ENCODE measurements at regions not wholly inside any gene's neighbourhood (a gene's known extent, or its start where the extent isn't known, plus 50 kb on each side); places are given as distances from the start of the nearest gene placed in this dataset.

DNA sequence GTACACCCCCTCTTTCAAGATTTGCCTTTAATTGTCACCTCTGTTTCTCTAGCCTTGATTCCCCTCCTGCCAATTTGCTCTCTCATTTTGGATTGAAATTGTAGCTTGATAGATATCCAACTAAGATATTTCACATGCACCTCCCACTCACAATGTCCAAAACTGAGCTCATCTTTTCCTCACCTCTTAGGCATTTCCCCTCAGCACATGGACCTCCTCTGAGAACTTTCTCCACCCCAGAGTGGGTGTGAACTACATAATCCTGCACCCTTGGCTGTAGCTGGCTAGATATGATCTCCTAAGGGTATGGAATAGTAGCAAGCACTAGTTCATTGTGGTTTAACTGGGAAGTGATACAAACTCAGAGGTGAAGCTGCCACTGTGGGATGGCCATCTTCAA, 91.5 kb upstream of the SESN3 start:
- no peak overlapping the region for H3K4me3 ChIP-seq
- H3K36me3 ChIP-seq: no peaks in the 10 kb centered on the region
- no peaks in the 10 kb centered on the region for H3K9me3 ChIP-seq
- ATAC-seq: peak; percentile 43
- TF ChIP-seq, protein P1, sequence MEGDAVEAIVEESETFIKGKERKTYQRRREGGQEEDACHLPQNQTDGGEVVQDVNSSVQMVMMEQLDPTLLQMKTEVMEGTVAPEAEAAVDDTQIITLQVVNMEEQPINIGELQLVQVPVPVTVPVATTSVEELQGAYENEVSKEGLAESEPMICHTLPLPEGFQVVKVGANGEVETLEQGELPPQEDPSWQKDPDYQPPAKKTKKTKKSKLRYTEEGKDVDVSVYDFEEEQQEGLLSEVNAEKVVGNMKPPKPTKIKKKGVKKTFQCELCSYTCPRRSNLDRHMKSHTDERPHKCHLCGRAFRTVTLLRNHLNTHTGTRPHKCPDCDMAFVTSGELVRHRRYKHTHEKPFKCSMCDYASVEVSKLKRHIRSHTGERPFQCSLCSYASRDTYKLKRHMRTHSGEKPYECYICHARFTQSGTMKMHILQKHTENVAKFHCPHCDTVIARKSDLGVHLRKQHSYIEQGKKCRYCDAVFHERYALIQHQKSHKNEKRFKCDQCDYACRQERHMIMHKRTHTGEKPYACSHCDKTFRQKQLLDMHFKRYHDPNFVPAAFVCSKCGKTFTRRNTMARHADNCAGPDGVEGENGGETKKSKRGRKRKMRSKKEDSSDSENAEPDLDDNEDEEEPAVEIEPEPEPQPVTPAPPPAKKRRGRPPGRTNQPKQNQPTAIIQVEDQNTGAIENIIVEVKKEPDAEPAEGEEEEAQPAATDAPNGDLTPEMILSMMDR (IDR thresholded peaks at IDR 0.05): no peak
- TF ChIP-seq POLR2AphosphoS5 (IDR thresholded peaks at IDR 0.05) (no peak), EP300 (IDR thresholded peaks at IDR 0.05) (no peak), POLR2A (IDR thresholded peaks at IDR 0.05) (no peak)
- H3K4me1 ChIP-seq: peaks cover 0 to 7% (median 4%) of the 10 kb centered on the region in 3 donors
- H3K27me3 ChIP-seq: no peaks in the 10 kb centered on the region
- no peak overlapping the region for H3K27ac ChIP-seq

DNA sequence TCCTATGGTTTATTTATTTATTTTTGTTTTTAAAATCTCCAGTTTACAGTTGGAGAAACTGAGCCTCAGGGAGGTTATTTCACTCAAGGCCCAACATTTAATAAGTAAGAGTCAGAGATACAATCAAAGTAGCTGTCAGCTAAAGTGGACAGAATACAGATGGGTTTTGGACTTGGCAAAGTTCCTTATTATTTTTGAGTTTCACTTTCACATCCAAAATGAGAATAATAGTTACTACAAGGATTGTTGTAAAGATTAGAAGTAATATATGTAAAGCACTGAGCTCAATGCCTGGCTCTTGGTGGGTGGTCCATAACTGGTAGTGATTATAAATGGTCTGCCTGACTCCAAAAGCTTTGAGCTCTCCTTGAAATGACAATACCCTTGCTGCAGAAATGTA, 87.5 kb upstream of the SESN3 start:
- Histone ChIP-seq H3K4me1 (peaks cover 0 to 7% (median 4%) of the 10 kb centered on the region in 3 donors), H3K36me3 (no peaks in the 10 kb centered on the region), H3K27me3 (no peaks in the 10 kb centered on the region), H3K9me3 (no peaks in the 10 kb centered on the region), H3K4me3 (no peak overlapping the region), H3K27ac (no peak overlapping the region)
- ATAC-seq: no peak
- TF ChIP-seq, protein P1 (IDR thresholded peaks at IDR 0.05): no peak
- TF ChIP-seq POLR2A (IDR thresholded peaks at IDR 0.05) (no peak), EP300 (IDR thresholded peaks at IDR 0.05) (no peak), POLR2AphosphoS5 (IDR thresholded peaks at IDR 0.05) (no peak)

DNA sequence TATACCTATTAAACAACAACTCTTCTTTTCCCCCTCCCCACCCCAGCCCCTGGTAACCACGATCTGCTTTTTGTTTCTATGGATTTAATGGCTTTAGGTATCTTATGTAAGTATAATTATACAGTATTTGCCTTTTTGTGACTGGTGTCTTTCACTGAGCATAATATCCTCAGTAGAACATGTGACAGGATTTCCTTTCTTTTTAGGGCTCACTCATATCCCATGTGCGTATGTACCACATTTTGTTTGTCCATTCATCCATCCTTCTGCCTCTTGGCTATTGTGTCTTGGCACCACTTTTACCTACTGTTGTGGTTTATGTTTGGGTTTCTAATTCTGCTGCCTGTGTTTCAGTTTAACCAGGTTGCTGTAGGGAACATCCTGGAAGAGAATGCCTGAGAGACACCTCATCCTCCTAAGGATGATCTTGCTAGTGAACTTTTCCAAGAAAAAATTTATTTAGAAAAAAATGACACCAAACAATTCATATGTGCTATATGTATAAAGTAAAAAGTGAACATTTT, 77.6 kb upstream of the SESN3 start:
- no peak for ATAC-seq
- 81% methylated on average over 2 of the region's 2 CpGs; no CpG with 5 or more reads in 1 of the 2 donors for WGBS, 2 donors (ENCODE audit: low coverage in 1 of 2)

DNA sequence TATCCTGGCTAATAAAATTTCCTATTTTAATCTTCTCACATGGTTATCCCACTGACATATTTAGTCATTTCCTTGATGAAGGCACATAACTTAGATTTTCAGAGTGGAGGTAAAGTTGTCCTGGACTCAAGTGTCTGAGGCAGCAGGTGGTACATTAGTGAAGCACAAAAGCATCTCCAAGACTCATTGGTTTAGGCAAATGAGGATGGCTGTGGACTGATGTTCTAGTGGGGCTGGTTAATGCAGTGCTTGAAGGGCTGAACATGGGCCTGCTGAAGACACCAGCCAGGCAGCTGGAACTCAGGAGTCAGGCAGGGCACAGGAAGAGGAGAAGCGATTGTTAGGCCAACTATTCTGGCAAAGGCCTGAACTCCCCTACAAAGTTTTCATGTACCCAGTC, 76.3 kb upstream of the SESN3 start:
- Histone ChIP-seq H3K4me1 (no peaks in the 10 kb centered on the region), H3K27me3 (no peaks in the 10 kb centered on the region), H3K4me3 (no peak overlapping the region), H3K27ac (no peak overlapping the region), H3K36me3 (no peaks in the 10 kb centered on the region), H3K9me3 (no peaks in the 10 kb centered on the region)
- ATAC-seq: no peak
- TF ChIP-seq EP300 (IDR thresholded peaks at IDR 0.05): no peak
- TF ChIP-seq, protein P1 (IDR thresholded peaks at IDR 0.05): no peak
- TF ChIP-seq POLR2A (IDR thresholded peaks at IDR 0.05): no peak
- TF ChIP-seq POLR2AphosphoS5 (IDR thresholded peaks at IDR 0.05): no peak
- 80 to 100% methylated on average over 1 of the region's 1 CpG for WGBS, 2 donors (ENCODE audit: low coverage in 1 of 2)

More for the DNA sequence above, 77.6 kb upstream of the SESN3 start:
- no peaks in the 10 kb centered on the region for H3K36me3 ChIP-seq
- no peaks in the 10 kb centered on the region for H3K9me3 ChIP-seq
- no peak overlapping the region for H3K4me3 ChIP-seq
- TF ChIP-seq, protein P1 (IDR thresholded peaks at IDR 0.05): no peak
- TF ChIP-seq POLR2AphosphoS5 (IDR thresholded peaks at IDR 0.05) (no peak), EP300 (IDR thresholded peaks at IDR 0.05) (no peak)
- no peaks in the 10 kb centered on the region for H3K4me1 ChIP-seq
- no peak overlapping the region for H3K27ac ChIP-seq
- no peaks in the 10 kb centered on the region for H3K27me3 ChIP-seq

DNA sequence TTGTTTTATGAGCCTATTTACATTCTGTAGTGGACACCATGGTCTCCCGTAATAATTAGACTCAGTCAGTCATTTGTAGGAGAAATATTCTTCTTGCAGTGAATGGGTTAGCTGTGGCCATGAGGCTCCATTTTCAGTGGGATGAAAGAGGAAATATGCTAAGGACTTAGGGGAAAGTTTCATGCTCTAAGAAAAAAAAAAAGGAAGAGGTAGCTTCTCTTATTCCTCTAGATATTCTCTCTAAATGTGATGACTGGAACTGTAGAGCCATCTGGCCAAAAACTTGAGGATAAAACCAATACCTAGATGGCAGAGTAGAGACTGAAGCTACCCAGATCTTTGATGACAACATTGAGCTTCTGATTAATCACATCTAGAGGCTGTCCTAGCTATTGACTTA, 75.8 kb upstream of the SESN3 start:
- no peak overlapping the region for H3K4me3 ChIP-seq
- WGBS, 2 donors (ENCODE audit: low coverage in 1 of 2): 60 to 90% methylated on average over 1 of the region's 1 CpG
- no peaks in the 10 kb centered on the region for H3K9me3 ChIP-seq
- no peaks in the 10 kb centered on the region for H3K36me3 ChIP-seq
- no peak overlapping the region for H3K27ac ChIP-seq
- ATAC-seq: no peak
- TF ChIP-seq POLR2A (IDR thresholded peaks at IDR 0.05): no peak
- no peak for TF ChIP-seq POLR2AphosphoS5 (IDR thresholded peaks at IDR 0.05)
- TF ChIP-seq EP300 (IDR thresholded peaks at IDR 0.05): no peak
- TF ChIP-seq, protein P1 (IDR thresholded peaks at IDR 0.05): no peak
- no peaks in the 10 kb centered on the region for H3K27me3 ChIP-seq
- no peaks in the 10 kb centered on the region for H3K4me1 ChIP-seq
